ENCODE measurements at regions not wholly inside any gene's neighbourhood (a gene's known extent, or its start where the extent isn't known, plus 50 kb on each side); places are given as distances from the start of the nearest gene placed in this dataset.

DNA sequence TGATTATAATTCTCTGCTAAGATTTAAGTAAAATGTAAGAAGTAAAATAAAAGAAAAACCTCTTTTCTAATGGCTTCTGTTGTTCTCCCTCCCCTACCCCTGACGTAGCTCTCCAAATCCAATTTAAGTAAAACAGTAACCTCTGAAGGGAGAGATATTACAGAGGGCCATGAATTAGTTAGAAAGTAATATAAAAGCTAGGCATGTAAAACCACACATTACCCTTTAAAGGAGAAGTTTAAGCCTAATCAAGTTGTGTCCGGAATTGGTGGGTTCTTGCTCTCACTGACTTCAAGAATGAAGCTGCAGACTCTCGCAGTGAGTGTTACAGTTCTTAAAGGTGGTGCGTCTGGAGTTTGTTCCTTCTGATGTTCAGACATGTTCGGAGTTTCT lies 116.9 kb upstream of the SCN7A start:
- TF ChIP-seq EZH2 (IDR thresholded peaks at IDR 0.05; ENCODE audit: insufficient read depth, low read length), result no peak
- TF ChIP-seq, protein P1, sequence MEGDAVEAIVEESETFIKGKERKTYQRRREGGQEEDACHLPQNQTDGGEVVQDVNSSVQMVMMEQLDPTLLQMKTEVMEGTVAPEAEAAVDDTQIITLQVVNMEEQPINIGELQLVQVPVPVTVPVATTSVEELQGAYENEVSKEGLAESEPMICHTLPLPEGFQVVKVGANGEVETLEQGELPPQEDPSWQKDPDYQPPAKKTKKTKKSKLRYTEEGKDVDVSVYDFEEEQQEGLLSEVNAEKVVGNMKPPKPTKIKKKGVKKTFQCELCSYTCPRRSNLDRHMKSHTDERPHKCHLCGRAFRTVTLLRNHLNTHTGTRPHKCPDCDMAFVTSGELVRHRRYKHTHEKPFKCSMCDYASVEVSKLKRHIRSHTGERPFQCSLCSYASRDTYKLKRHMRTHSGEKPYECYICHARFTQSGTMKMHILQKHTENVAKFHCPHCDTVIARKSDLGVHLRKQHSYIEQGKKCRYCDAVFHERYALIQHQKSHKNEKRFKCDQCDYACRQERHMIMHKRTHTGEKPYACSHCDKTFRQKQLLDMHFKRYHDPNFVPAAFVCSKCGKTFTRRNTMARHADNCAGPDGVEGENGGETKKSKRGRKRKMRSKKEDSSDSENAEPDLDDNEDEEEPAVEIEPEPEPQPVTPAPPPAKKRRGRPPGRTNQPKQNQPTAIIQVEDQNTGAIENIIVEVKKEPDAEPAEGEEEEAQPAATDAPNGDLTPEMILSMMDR (IDR thresholded peaks at IDR 0.05; ENCODE audit: insufficient read depth, low read depth, low read length), result no peak
